ENCODE measurements at regions not wholly inside any gene's neighbourhood (a gene's known extent, or its start where the extent isn't known, plus 50 kb on each side); places are given as distances from the start of the nearest gene placed in this dataset.
"Not testable (repeated sequence)": the region's sequence is repeated elsewhere in the genome, so short reads cannot be mapped to it uniquely, and the experiment has no call there.

DNA sequence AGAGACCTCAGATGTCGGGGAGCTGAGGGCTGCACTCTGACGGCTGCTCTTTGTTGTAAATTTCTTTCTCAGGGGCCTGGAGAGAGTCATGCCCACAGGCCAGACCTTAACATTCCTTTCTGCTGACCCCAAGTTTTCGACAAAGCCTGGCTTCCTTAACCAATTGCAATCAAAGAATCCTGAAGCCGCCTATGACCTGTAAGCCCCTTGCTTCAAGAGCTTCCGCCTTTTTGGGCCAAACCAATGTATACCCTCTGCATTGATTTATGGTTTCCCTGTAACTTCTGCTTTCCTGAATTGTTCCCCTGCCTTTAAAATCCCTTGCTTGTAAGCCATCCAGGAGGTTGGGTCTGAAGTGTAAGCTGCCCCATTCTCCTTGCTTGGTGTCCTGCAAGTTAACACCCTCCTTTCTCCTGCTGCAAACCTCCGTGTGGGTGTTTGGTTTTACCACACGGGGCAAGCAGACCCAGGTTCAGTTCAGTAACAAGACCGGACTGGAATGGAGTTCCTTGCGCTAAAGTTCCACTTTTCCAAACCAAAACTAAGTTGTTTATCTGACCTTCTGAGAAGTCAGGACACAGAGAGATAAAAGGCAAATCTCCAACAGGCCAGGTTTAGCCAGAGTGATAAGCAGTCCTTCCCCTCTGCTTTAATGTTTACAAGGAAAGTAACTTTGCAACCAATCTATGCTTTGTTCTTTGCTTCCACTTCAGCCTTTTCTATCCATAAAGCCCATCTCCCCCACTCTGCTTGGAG, 141.6 kb downstream of the KCNJ12 start:
- no peak for DNase-seq (ENCODE audit: low read depth, low spot score)

DNA sequence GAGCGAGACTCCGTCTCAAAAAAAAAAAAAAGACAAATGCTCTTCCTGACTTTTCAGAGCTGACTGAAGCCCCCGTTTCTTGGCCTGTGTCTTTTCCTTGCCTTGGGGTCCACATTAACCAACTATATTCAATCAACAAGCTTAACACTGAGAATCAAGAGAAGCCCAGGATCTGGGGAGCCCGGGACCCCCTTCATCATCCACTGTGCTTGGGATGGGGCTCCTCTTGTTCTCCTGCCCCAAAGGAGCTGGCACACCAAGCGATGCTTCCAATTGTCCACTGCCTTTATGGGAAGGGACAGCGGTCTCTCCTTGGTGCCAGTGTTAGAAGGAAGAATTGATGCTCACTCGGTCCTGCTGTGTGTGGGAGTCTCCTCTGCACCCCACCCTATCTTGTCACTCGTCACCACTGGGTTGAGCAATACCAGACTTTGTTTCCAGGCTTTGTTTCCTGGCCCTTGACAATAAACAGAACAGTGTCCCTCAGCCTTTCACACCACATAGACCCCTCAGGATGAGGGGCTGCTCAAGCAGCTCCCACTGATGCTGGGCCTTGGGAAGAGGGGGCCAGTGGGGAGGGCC, 146.7 kb downstream of the KCNJ12 start:
- DNase-seq (ENCODE audit: low read depth, low spot score), result no peak

DNA sequence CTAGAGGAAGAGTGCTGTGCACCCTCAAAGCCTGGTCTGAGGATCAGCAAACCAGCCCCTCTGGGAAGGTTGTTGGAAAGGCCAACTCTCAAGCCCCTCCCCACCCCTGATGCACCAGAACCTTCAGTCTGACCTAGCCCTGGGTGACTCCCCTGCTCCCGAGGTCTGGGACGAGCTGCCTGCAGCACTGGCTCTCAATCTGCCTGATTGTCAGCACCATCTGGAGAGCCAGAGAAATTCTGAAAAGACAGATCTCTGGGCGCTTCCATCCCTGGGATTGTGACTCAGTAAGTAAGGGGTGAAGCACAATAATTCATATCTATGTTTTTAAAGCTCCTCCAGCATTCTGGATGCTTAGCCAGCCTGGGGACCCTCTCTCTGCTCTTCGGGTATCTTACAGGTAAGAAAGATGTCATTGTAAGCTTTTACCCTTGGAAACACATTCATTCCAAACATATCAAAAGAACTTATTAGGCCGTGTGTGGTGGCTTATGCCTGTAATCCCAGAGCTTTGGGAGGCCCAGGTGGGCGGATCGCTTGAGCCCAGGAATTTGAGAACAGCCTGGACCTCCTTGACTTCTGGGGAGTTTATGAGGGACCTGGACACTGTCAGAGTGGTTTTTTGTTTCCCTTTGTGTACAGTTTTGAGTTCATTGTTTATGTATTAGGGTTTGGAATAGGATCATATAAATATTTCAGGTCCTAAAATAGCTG, 147.5 kb downstream of the KCNJ12 start:
- no peak for DNase-seq (ENCODE audit: low read depth, low spot score)

DNA sequence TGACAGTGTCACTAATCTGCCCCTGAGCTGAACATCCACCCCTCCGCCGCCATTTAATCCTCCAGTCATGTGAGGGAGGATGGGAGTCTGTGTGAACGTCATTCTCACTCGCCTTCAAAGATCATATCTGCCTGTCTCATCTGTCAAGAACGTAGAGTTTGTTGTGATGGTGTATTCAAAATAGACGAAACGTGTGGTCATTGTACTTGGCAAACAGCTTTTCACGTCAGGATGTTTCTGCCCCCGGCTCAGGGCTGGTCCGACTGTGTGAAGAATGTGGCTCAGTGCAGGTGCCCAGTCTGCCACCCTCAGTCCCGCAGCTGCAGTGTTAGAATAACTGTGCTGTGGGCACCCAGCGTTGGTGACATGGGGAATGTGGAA, 148.0 kb downstream of the KCNJ12 start:
- DNase-seq (ENCODE audit: low read depth, low spot score), result no peak

DNA sequence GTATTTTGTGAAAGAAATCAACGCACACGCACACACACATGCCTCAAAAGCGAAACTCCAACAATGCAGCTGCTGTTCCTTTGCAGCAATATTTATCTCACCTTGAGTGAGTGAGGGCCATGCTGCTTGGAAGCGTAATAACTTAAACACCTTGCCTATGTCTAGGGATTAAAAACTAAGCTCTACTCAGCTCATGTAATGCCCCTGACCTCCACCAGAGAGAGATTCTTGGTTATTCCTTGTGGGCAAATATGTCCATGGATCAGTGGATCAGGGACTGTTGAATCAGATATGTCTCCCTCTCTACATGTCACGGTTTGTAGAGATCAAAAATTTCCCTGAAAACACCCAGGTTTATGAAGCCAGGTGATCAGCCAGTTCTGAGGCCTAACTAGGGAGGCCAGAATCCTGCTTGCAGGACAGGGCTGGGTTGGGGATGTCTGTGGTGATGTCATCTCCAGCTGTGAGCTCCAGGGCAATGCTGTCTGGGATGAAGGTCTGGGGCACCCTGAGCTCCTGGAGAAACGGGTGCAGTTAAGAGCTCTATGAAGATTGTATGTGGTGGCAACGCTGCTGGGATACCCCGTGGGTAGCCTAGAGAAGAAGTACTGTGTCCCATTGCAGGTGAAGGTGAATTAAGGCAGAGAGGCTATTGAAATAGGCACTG, 149.4 kb downstream of the KCNJ12 start:
- no peak for DNase-seq (ENCODE audit: low read depth, low spot score)

DNA sequence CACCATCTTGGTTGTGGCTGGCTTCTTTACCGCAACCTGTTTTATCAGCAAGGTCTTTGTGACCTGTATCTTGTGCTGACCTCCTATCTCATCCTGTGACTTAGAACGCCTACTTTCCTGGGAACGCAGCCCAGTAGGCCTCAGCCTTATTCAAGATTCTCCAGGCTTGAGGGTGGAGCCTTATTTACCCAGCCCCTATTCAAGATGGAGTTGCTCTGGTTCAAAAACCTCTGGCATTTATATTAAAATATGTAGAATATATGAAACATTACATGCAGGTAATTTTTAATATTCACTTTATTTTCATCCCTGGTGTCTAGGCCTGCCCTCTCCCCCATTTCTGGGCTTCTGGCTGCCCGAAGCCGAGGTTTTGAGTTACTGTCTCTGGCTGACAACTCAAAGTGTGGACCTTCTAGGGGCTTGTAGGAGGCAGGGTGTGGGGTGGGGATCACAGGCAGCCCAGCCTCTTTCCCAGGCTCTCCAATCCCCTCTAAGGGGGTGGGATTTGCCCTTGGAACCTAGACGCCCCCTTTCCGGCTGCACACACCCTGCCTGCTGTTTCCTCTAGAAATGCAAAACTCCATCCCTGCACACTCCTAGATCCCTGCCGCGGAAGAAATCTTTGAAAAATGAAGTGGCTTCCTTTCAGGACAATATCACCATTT, 152.0 kb downstream of the KCNJ12 start:
- DNase-seq (ENCODE audit: low read depth, low spot score), result no peak

DNA sequence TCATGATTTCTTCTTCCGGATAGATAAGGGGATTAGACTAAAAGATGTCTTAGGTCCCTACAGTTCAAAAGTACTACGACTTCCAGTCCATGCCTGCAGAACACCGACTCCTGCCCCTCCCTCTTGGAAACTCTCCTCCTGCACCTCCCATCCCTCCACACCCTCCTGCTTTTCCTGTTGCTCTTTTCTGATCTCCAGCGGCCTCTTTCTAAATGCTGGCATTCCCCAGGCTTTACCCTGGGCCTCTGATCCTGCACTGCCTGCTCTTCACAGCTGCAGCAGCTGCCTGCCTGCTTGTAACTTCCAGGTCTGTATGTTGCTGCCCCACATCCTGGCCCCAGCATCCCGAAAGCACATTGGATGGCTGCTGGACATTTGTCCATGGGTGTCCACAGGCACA, 154.2 kb downstream of the KCNJ12 start:
- DNase-seq (ENCODE audit: low read depth, low spot score), result no peak

DNA sequence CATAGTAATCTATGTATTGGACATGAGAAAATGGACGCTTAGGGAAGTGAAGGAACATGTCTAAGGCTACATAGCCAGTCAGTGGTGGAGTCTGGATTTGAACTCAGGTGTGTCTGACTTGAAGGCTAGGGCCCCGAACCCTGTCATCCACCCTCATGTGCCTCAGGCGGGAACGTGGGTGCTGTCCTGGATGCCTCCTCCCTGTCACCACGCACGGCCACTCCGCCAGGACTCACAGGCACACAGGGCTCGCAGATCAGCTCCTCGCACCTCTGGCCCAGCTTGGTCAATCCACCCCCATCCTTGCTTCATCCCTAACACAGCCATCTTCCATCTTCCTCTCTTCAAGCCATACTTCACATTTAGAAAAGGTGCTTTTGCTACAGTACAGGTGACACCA, 154.7 kb downstream of the KCNJ12 start:
- no peak for DNase-seq (ENCODE audit: low read depth, low spot score)

DNA sequence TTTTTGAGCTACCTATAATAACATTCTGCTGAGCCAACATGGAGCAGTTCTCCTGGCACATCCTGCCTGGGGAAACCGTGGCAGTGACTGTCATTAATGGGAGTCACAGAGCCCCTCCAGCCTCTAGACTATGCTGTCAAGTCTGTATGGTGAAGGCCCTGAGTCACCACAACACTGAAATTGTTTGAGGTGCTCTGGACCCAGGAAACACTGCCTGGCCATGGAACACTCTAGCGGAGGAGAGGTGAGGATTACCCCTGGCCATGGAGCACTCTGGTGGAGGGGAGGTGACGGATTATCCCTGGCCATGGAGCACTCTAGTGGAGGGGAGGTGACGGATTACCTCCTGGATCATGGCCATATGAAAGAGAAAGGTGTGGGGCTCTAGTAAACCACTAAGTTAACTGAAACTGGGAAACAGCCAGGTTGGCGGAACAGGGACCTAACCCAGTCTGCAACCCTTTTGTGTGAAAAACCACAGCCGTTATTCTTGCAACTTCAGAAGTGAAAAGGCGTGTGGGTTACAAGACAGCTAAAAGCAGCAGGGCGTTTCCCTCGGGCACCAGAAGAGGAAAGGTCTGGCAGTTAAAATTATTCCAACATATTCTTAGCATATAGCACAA, 156.7 kb downstream of the KCNJ12 start:
- DNase-seq (ENCODE audit: low read depth, low spot score), result no peak

DNA sequence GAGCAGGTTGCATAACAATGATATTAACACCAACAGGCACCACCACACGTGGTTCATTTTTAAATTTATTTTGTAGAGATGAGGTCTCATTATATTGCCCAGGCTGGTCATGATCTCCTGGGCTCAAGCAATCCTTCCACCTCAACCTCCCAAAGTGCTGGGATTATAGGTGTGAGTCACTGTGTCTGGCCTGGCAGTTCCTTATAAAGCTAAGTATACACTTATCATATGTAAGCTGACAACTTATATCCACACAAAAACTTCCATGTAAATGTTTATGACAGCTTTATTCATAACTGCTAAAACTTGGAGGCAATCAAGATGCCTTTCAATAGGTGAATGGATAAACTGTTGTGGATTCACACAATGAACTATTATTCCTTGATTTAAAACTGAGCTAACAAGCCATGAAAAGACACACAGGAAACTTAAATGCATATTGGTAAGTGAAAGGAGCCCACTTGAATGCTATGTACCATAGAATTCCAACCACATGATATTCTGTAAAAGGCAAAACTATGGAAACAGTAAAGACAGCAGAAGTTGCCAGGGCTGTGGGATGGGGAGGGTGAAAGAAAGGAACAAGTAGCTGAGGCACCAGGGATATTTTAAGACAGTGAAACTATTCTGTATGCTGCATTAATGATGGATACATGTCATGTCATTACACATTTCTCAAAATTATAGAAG, 156.5 kb upstream of the KCNJ18 start:
- no peak for DNase-seq (ENCODE audit: low read depth, low spot score)

DNA sequence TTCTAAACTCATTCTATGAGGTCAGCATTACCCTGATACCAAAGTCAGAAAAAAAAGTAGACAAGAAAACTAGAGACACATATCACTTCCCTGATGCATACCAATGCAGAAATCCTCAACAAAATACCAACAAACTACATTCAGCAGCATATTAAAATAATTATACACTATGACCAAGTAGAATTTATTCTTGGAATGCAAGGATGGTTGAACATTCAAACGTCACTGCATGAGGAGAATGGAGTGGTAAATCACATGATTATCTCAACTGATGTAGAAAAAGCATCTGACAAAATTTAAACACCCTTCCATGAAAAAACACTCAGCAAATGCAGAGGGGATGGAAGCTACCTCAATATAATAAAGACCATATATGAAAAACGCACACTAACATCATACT, 155.0 kb upstream of the KCNJ18 start:
- no peak for DNase-seq (ENCODE audit: low read depth, low spot score)

DNA sequence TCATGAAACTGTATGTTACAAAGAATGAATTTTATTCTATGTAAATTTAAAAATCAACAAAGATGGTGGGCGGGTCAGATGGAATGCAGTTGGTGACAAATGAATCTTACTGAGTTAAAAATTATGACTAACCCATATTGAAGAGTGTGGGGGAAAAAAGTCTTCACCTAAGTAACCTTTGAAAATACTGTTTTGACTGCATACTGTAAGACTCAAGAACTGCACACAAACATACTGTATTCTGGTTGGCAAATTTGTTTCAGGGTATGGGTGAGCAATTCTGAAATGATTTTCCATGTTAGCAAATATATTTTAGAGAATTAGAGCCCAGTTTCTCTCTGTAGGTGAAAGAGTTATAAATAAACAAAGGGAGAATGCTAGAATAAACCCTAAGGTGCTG, 153.7 kb upstream of the KCNJ18 start:
- no peak for DNase-seq (ENCODE audit: low read depth, low spot score)

DNA sequence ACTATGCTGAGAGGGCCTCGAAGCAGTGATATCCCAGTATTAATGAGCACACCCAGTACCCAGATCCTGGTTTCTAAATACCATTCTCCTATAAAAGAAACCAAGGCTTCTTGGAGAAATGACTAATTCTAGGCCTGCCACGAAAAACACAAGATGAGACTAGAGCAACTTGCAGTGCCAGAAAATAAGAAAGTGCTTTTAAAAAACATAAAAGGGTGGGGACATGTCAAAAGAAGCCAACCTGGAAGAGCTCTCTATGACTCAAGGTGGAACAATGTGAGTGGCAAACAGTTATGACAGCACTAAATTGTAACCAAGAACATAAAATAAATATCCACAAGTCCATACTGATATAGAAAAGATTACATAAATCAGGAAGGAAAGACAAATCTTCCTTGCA, 153.2 kb upstream of the KCNJ18 start:
- no peak for DNase-seq (ENCODE audit: low read depth, low spot score)

DNA sequence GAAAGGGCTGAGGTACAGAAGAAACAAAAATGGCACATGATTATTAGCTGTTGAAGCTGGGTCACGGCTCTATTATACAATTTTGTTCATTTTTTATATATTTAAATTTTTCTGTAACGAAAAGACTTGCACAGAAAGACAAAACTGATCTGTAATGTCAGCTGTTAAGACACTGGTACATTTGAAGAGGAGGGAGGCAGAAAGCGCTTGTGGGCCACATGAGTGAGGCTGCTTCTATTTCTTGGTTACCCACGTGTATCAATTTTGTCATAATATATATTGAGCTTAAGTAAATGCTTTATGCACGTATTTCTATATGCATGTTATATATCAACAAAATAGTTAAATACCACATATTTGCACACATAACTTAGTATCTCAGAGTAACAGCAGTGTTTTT, 151.8 kb upstream of the KCNJ18 start:
- no peak for DNase-seq (ENCODE audit: low read depth, low spot score)

DNA sequence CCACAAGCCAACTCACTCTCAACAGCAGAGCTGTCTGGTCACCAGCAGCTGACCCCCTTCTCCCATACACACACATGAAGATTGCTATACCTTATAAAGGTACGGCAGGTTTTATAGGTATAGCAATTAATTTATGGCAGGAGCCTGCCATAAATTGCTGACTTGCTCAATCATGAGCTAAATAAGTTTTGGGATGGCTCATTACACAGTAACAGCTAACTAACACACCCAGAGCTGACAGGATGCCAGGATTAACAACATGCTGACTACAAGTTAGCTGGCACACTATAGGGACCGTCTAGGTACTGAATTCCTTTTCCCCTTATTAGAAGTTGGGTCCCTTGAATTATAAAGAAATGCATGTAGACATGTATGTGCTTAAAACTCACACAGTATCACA, 150.3 kb upstream of the KCNJ18 start:
- DNase-seq (ENCODE audit: low read depth, low spot score), result no peak

DNA sequence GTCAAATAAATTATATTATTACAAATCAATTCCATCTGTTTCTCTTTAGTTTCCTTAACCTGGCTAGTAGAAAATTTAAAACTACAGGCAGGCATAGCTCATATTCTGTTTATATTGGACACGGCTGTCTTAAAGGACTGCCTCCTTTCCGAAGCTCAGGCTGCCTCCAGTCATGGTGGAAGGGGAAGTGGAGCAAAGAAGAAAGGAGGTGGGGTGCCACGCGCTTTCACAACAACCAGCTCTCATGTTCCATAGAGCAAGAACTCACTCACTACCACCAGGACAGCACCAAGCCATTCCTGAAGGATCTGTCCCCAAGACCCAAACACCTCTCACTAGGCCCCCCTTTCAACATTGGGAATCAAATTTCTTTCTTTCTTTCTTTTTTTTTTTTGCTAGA, 149.3 kb upstream of the KCNJ18 start:
- DNase-seq (ENCODE audit: low read depth, low spot score), result no peak

DNA sequence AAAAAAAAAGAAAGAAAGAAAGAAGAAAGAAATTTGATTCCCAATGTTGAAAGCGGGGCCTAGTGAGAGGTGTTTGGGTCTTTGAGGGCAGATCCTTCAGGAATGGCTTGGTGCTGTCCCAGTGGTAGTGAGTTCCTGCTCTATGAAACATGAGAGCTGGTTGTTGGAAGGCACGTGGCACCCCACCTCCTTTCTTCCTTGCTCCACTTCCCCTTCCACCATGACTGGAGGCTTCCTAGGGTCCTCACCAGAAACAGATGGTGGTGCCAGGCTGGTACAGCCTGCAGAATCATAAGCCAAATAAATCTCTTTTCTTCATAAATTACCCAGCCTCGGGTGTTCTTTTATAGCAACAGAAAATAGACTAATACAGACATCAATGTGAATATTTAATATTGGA, 147.3 kb upstream of the KCNJ18 start:
- no peak for DNase-seq (ENCODE audit: low read depth, low spot score)

DNA sequence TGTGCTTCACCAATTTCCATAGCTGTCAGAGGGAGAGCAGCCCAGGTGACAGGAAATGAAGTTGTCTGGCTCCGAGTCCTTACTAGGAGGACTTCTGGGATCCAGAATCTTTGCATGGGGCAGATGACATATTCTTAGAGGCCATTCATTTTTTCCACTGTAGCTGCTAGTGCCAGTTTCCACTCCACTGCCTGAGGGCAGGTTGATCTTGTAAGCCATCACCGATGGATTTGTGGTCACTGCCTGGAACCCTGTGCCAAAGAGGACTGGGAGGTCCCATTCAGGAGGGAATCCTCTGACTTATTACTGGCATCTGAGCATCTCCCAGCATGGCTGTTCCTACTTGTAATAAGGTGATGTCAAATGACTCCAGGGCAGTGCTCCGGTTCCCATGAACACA, 144.1 kb upstream of the KCNJ18 start:
- DNase-seq (ENCODE audit: low read depth, low spot score), result no peak

DNA sequence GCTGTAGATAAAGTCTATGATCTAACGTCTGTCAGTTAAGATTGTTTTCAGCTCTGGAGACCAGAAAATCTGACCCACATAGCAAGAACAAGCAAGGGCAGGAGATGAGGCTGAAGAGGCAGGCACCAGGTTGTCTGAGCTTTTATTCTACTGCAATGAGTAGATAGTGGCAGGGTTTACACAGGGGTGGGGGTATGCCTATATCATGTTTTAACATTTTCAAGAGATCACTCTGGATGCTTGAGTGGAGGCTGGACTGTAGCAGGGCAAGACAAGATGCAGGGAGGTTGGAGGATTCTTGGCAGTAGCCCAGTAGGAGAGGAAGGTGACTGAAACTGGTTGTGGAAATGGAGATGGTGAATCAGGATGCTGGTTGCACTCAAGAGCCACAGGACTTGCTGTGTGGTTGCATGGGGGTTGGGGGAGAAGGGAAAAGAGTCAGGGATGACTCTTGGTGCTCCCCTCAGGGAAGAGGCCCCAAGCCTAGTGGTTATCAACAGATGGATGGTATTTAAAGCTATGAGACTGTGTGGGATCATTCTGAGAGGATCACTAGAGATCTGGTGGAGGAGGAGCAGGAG, 143.1 kb upstream of the KCNJ18 start:
- DNase-seq (ENCODE audit: low read depth, low spot score), result no peak

DNA sequence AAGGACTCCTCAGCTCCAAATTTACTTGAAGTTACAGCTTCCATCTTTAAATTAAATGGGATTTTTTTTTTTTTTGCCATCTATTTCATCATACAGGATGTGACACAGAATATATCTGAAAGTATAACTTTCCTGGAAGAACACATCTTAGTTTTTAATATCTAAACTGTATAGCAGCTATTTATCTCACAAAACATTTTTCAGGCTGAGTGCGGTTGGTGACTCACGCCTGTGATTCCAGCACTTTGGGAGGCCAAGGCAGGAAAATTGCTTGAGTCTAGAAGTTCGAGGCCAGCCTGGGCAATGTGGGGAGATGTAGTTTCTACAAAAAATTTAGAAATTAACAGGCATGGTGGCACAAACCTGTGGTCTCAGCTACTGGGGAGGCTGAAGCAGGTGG, 142.3 kb upstream of the KCNJ18 start:
- not testable (repeated sequence) for DNase-seq (ENCODE audit: low read depth, low spot score)
